ENCODE measurements at regions not wholly inside any gene's neighbourhood (a gene's known extent, or its start where the extent isn't known, plus 50 kb on each side); places are given as distances from the start of the nearest gene placed in this dataset.

DNA sequence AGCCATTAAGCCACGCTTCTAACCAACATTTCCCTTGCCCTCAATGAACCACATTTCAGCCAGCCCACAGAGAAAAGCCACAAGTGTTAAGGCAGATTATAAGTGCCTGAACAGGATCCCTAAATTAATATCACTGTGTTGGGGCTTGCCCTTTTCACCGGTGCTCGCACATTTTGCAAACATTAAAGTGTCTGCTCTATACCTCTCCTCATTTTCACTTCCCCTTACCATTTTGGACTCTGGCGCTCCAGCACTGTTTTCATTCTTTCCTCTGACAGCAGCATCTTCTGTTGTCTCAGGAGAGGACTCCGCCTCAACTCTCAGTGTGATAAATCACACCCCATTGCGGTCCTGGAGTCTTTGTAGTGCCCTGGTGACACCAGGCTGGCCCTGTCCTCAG is 274.2 kb downstream of the BAMBI start:
- no peak overlapping the region for H3K4me3 ChIP-seq (ENCODE audit: low read depth, low read length)
- TF ChIP-seq, protein P1, sequence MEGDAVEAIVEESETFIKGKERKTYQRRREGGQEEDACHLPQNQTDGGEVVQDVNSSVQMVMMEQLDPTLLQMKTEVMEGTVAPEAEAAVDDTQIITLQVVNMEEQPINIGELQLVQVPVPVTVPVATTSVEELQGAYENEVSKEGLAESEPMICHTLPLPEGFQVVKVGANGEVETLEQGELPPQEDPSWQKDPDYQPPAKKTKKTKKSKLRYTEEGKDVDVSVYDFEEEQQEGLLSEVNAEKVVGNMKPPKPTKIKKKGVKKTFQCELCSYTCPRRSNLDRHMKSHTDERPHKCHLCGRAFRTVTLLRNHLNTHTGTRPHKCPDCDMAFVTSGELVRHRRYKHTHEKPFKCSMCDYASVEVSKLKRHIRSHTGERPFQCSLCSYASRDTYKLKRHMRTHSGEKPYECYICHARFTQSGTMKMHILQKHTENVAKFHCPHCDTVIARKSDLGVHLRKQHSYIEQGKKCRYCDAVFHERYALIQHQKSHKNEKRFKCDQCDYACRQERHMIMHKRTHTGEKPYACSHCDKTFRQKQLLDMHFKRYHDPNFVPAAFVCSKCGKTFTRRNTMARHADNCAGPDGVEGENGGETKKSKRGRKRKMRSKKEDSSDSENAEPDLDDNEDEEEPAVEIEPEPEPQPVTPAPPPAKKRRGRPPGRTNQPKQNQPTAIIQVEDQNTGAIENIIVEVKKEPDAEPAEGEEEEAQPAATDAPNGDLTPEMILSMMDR (IDR thresholded peaks at IDR 0.05; ENCODE audit: control insufficient read depth, extremely low read depth, insufficient read depth): no peak
- DNase-seq (ENCODE audit: low read depth): no peak

DNA sequence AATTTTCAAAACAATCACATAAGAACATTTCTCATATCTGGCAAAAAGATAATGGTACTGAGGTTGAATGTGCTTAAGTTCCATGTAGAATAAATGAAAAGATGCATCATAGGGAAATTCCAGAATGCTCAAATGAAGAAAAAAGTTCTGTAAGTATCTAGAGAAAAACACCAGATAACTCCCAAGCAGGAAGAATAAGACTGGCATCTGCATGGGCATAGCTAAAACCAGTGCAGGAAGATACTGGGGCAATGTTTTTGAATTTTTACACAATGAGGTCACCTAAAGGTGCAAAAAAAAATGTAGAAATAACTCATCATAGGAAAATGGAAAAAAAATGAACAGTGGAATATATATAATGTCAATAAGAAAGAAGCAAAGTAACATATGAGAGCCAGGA is 275.2 kb downstream of the BAMBI start:
- no peak overlapping the region for H3K4me3 ChIP-seq (ENCODE audit: low read depth, low read length)
- DNase-seq (ENCODE audit: low read depth): no peak
- TF ChIP-seq, protein P1 (IDR thresholded peaks at IDR 0.05; ENCODE audit: control insufficient read depth, extremely low read depth, insufficient read depth): no peak

DNA sequence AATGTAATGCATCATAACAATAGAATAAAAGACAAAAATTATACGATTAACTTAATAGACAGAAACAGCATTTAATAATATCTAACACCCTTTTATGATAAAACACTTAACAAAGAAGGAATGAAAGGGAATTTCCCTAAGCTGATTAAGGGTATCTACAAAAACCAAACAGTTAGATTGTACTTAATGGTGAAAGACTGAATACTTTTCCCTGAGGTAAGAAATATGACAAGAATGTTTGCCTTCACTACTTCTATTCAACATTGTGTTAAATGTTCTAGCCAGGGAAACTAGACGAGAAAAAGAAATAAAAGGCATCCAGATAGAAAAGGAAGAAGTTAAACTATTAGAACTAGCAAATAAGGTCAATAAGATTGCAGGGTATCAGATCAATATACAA is 276.9 kb downstream of the BAMBI start:
- no peak for DNase-seq (ENCODE audit: low read depth)
- H3K4me3 ChIP-seq (ENCODE audit: low read depth, low read length): no peak overlapping the region
- TF ChIP-seq, protein P1 (IDR thresholded peaks at IDR 0.05; ENCODE audit: control insufficient read depth, extremely low read depth, insufficient read depth): no peak

GRCh38 chr10:28958468-28958867 is 281.1 kb downstream of the BAMBI start:
- H3K4me3 ChIP-seq (ENCODE audit: low read depth, low read length): no peak overlapping the region
- DNase-seq (ENCODE audit: low read depth): no peak
- TF ChIP-seq, protein P1 (IDR thresholded peaks at IDR 0.05; ENCODE audit: control insufficient read depth, extremely low read depth, insufficient read depth): no peak

DNA sequence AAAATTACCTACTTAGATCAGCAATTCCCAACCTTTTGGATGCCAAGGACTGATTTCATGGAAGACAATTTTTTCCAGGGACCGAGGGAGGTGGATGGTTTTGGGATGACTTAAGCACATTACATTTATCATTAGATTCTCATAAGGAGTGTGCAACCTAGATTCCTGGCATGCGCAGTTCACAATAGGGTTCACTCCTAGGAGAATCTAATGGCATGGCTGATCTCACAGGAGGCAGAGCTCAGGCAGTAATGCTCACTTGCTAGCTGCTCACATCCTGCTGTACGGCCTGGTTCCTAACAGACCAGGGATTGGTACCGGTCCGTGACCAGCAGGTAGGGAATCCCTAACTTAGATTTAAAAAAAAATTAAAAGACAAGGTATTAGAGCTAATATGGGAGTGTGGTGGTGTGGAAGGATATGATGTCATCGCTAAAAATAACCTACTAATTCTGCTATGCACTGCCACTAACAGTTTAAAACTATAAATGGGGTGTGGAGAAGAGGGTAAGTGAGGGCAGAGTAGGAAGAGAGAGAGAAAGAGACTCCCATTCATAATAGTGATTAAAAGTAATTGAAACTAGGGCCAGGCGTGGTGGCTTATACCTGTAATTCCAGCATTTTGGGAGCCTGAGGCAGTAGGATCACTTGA is 282.7 kb downstream of the BAMBI start:
- no peak overlapping the region for H3K4me3 ChIP-seq (ENCODE audit: low read depth, low read length)
- TF ChIP-seq, protein P1 (IDR thresholded peaks at IDR 0.05; ENCODE audit: control insufficient read depth, extremely low read depth, insufficient read depth): no peak
- no peak for DNase-seq (ENCODE audit: low read depth)

- TF ChIP-seq, protein P1 (IDR thresholded peaks at IDR 0.05; ENCODE audit: control insufficient read depth, extremely low read depth, insufficient read depth): no peak
- H3K4me3 ChIP-seq (ENCODE audit: low read depth, low read length): no peak overlapping the region
- DNase-seq (ENCODE audit: low read depth): no peak
These were observed 285.4 kb downstream of the BAMBI start for GRCh38 chr10:28962768-28963167.

Data from LNCaP clone FGC (cell line).